ENCODE measurements at regions not wholly inside any gene's neighbourhood (a gene's known extent, or its start where the extent isn't known, plus 50 kb on each side); places are given as distances from the start of the nearest gene placed in this dataset.

DNA sequence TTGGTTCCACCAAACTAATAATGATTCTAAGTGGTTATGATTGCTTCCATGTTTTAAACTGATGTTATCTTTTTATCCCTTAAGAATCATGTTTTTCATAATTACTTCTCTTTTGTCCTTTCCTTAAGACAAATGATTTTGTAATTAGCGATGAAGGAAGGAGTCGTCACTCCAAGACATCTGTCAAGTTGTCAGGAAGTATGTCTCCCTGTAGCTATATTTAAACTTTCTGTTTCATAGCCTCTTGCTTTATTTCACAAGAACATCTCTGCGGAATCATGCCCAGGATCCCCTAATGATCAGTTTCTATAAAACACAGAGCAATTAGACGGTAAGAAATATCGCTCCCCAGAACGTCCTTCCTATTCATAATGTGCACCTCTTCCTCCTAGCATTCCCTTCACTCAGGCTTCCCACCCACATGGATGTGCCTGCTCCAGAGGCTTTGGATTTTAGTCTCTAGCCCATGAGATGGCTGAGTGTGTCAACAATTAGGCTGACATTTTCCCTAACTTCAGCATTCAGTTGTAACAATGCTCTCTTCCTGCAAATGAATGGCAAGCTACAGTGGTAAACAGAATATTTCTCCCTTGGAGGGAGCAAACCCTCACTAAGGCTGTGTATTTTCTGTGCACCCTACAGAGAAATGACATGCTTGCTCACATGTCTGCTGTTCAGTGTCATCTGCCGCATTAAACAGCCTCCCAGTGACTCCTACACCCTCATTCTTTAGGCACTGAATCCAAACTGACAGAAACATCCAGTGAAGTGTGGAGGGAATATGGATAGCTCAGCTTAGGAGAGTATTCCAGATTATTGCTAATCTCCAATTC lies 879.6 kb upstream of the CELF4 start:
- no CpG with 5 or more reads among the region's 7 CpGs for WGBS (ENCODE audit: insufficient coverage, insufficient read length)
- DNase-seq (ENCODE audit: low read depth, low spot score) = no peak
- H3K9me3 ChIP-seq (ENCODE audit: control insufficient read depth, insufficient read depth, low read length) = no peaks in the 10 kb centered on the region

DNA sequence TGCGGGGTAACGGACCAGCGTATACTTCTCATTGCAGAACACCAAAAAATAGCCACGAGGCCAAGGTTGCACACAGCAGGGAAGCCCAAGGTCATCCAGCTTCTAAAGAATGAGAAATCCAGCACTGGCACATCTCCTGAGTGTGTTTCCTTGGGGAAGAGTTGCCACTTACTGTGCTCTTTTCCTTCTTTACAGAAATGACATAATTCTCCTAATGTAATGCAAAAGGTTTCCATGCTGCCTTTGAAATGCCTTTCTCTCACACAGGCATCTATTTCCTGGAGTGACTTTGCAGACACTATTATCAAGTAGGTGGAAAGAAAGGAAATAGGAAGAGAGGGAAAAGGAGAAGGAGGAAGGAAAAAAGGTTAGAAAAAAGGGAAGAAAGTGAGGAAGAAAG lies 862.1 kb upstream of the CELF4 start:
- no CpG with 5 or more reads among the region's 4 CpGs for WGBS (ENCODE audit: insufficient coverage, insufficient read length)
- DNase-seq (ENCODE audit: low read depth, low spot score) = no peak
- Histone ChIP-seq H3K9me3 (ENCODE audit: control insufficient read depth, insufficient read depth, low read length) (no peaks in the 10 kb centered on the region), H3K4me3 (ENCODE audit: low read length) (no peak overlapping the region), H3K36me3 (ENCODE audit: control insufficient read depth, insufficient read depth, low read length) (no peaks in the 10 kb centered on the region), H3K27me3 (ENCODE audit: control insufficient read depth, insufficient read depth, low read length) (no peaks in the 10 kb centered on the region), H3K27ac (ENCODE audit: low read length) (no peak overlapping the region), H3K4me1 (ENCODE audit: control insufficient read depth, insufficient read depth, low read length) (no peaks in the 10 kb centered on the region)

More for the DNA sequence above, 879.6 kb upstream of the CELF4 start:
- Histone ChIP-seq H3K36me3 (ENCODE audit: control insufficient read depth, insufficient read depth, low read length) (no peaks in the 10 kb centered on the region), H3K27ac (ENCODE audit: low read length) (no peak overlapping the region), H3K4me1 (ENCODE audit: control insufficient read depth, insufficient read depth, low read length) (peaks cover 1% of the 10 kb centered on the region; the same call in 1 of the 2 replicates), H3K4me3 (ENCODE audit: low read length) (no peak overlapping the region), H3K27me3 (ENCODE audit: control insufficient read depth, insufficient read depth, low read length) (no peaks in the 10 kb centered on the region)

GRCh38 chr18:38427234-38427633 lies 861.6 kb upstream of the CELF4 start:
- H3K4me1 ChIP-seq (ENCODE audit: control insufficient read depth, insufficient read depth, low read length) = no peaks in the 10 kb centered on the region
- H3K27me3 ChIP-seq (ENCODE audit: control insufficient read depth, insufficient read depth, low read length) = no peaks in the 10 kb centered on the region
- no peaks in the 10 kb centered on the region for H3K9me3 ChIP-seq (ENCODE audit: control insufficient read depth, insufficient read depth, low read length)
- no peak overlapping the region for H3K27ac ChIP-seq (ENCODE audit: low read length)
- no peak for DNase-seq (ENCODE audit: low read depth, low spot score)
- H3K36me3 ChIP-seq (ENCODE audit: control insufficient read depth, insufficient read depth, low read length) = no peaks in the 10 kb centered on the region
- H3K4me3 ChIP-seq (ENCODE audit: low read length) = no peak overlapping the region
- WGBS (ENCODE audit: insufficient coverage, insufficient read length) = no CpG with 5 or more reads among the region's 2 CpGs

- Histone ChIP-seq H3K36me3 (ENCODE audit: control insufficient read depth, insufficient read depth, low read length) (no peaks in the 10 kb centered on the region), H3K27ac (ENCODE audit: low read length) (no peak overlapping the region), H3K27me3 (ENCODE audit: control insufficient read depth, insufficient read depth, low read length) (no peaks in the 10 kb centered on the region), H3K9me3 (ENCODE audit: control insufficient read depth, insufficient read depth, low read length) (no peaks in the 10 kb centered on the region), H3K4me3 (ENCODE audit: low read length) (no peak overlapping the region), H3K4me1 (ENCODE audit: control insufficient read depth, insufficient read depth, low read length) (no peaks in the 10 kb centered on the region)
- DNase-seq (ENCODE audit: low read depth, low spot score) = no peak
- WGBS (ENCODE audit: insufficient coverage, insufficient read length) = no CpG with 5 or more reads among the region's 6 CpGs
These were observed 856.4 kb upstream of the CELF4 start for GRCh38 chr18:38421872-38422615.

- H3K27me3 ChIP-seq (ENCODE audit: control insufficient read depth, insufficient read depth, low read length) = no peaks in the 10 kb centered on the region
- WGBS (ENCODE audit: insufficient coverage, insufficient read length) = no CpG with 5 or more reads among the region's 10 CpGs
- no peak overlapping the region for H3K27ac ChIP-seq (ENCODE audit: low read length)
- no peaks in the 10 kb centered on the region for H3K36me3 ChIP-seq (ENCODE audit: control insufficient read depth, insufficient read depth, low read length)
- DNase-seq (ENCODE audit: low read depth, low spot score) = no peak
- no peaks in the 10 kb centered on the region for H3K4me1 ChIP-seq (ENCODE audit: control insufficient read depth, insufficient read depth, low read length)
- no peaks in the 10 kb centered on the region for H3K9me3 ChIP-seq (ENCODE audit: control insufficient read depth, insufficient read depth, low read length)
- H3K4me3 ChIP-seq (ENCODE audit: low read length) = no peak overlapping the region
These were observed 855.4 kb upstream of the CELF4 start for GRCh38 chr18:38421021-38421420.

DNA sequence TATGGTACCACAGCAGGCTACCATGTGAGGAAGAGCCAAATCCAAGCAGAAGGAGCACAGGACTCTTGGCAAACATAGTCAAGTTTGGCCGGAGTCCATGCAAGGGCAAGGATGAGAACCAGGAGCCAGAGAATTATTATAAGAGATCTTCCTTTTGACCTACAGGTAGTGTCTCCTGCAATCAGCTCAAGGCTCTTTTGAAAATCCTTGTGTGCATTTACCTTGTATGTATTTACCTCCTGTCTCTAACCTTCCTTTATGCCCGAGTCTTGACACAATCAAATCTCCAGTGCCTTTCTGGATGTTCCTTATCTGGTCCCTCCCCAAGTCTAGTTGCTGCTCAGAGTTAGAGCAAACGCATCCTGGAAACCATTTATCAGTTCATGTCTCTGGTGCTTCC lies 855.0 kb upstream of the CELF4 start:
- Histone ChIP-seq H3K4me3 (ENCODE audit: low read length) (no peak overlapping the region), H3K36me3 (ENCODE audit: control insufficient read depth, insufficient read depth, low read length) (no peaks in the 10 kb centered on the region), H3K27me3 (ENCODE audit: control insufficient read depth, insufficient read depth, low read length) (no peaks in the 10 kb centered on the region), H3K27ac (ENCODE audit: low read length) (no peak overlapping the region), H3K4me1 (ENCODE audit: control insufficient read depth, insufficient read depth, low read length) (no peaks in the 10 kb centered on the region), H3K9me3 (ENCODE audit: control insufficient read depth, insufficient read depth, low read length) (no peaks in the 10 kb centered on the region)
- WGBS (ENCODE audit: insufficient coverage, insufficient read length) = no CpG with 5 or more reads among the region's 3 CpGs
- DNase-seq (ENCODE audit: low read depth, low spot score) = no peak

GRCh38 chr18:38415811-38416210 lies 850.2 kb upstream of the CELF4 start:
- no peaks in the 10 kb centered on the region for H3K9me3 ChIP-seq (ENCODE audit: control insufficient read depth, insufficient read depth, low read length)
- no CpG with 5 or more reads among the region's 4 CpGs for WGBS (ENCODE audit: insufficient coverage, insufficient read length)
- no peak overlapping the region for H3K27ac ChIP-seq (ENCODE audit: low read length)
- H3K36me3 ChIP-seq (ENCODE audit: control insufficient read depth, insufficient read depth, low read length) = no peaks in the 10 kb centered on the region
- no peak for DNase-seq (ENCODE audit: low read depth, low spot score)
- H3K4me3 ChIP-seq (ENCODE audit: low read length) = no peak overlapping the region
- H3K27me3 ChIP-seq (ENCODE audit: control insufficient read depth, insufficient read depth, low read length) = no peaks in the 10 kb centered on the region
- no peaks in the 10 kb centered on the region for H3K4me1 ChIP-seq (ENCODE audit: control insufficient read depth, insufficient read depth, low read length)

DNA sequence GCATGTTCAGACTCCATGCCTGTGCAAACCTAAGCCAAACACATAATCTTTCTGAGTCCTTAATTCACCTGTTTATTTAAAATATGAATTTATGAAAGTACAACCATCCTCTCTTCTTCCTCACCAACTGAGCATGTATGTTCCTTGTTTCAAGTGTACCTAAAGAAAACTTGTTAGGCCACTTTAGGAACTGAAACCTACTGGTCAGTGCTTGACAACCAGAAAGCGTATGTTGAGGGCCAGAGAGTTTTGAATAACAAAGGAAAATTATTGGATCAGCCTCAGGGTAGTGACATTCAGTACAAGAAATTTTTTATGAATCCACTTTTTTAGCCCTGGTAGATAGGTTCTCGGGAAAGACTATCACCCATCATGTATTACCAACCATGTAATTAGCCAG lies 847.6 kb upstream of the CELF4 start:
- Histone ChIP-seq H3K9me3 (ENCODE audit: control insufficient read depth, insufficient read depth, low read length) (no peaks in the 10 kb centered on the region), H3K4me3 (ENCODE audit: low read length) (no peak overlapping the region), H3K27me3 (ENCODE audit: control insufficient read depth, insufficient read depth, low read length) (no peaks in the 10 kb centered on the region), H3K27ac (ENCODE audit: low read length) (no peak overlapping the region), H3K36me3 (ENCODE audit: control insufficient read depth, insufficient read depth, low read length) (no peaks in the 10 kb centered on the region), H3K4me1 (ENCODE audit: control insufficient read depth, insufficient read depth, low read length) (no peaks in the 10 kb centered on the region)
- no CpG with 5 or more reads among the region's 2 CpGs for WGBS (ENCODE audit: insufficient coverage, insufficient read length)
- DNase-seq (ENCODE audit: low read depth, low spot score) = no peak

DNA sequence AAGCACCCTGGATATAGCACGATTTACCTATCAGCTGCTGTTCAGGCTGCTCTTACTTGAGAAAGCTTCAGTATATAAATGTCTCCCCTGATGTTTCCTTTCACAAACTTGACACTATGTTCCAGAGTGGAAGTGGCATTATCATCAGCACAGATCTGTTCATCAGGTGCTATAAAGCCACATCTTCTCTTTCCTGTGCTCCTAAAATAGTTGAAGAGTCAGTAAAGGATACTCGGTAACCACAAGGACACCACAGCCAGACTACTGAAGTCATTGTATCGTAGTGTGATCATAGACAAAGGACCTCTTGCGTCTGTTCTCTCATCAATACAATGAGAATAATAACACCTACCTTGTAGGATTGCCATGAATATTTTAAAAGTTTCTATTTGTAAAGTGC lies 841.0 kb upstream of the CELF4 start:
- no peaks in the 10 kb centered on the region for H3K9me3 ChIP-seq (ENCODE audit: control insufficient read depth, insufficient read depth, low read length)
- H3K4me1 ChIP-seq (ENCODE audit: control insufficient read depth, insufficient read depth, low read length) = no peaks in the 10 kb centered on the region
- no peak overlapping the region for H3K27ac ChIP-seq (ENCODE audit: low read length)
- WGBS (ENCODE audit: insufficient coverage, insufficient read length) = no CpG with 5 or more reads among the region's 4 CpGs
- DNase-seq (ENCODE audit: low read depth, low spot score) = no peak
- no peaks in the 10 kb centered on the region for H3K27me3 ChIP-seq (ENCODE audit: control insufficient read depth, insufficient read depth, low read length)
- H3K36me3 ChIP-seq (ENCODE audit: control insufficient read depth, insufficient read depth, low read length) = no peaks in the 10 kb centered on the region
- H3K4me3 ChIP-seq (ENCODE audit: low read length) = no peak overlapping the region

DNA sequence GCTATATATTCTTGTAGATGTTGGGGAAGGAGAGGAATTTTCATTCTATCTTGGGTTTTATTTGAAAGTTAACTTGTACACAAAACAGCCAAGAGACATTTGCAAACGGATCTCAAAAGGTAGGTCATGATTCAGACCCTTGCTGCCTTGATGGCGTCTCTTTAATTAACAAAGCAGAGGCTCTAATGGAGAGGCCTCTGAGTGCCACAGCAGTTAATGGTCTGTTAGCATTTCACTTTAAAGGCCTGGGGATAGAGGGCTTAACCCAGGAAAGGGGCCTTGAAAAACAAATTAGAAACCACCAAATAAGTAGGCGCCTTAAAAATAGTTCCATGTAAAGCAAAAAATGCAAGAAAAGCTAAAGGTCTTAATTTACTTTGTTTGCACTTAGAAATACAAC lies 836.9 kb upstream of the CELF4 start:
- no peak for DNase-seq (ENCODE audit: low read depth, low spot score)
- Histone ChIP-seq H3K4me3 (ENCODE audit: low read length) (no peak overlapping the region), H3K27ac (ENCODE audit: low read length) (no peak overlapping the region), H3K9me3 (ENCODE audit: control insufficient read depth, insufficient read depth, low read length) (no peaks in the 10 kb centered on the region), H3K4me1 (ENCODE audit: control insufficient read depth, insufficient read depth, low read length) (no peaks in the 10 kb centered on the region), H3K36me3 (ENCODE audit: control insufficient read depth, insufficient read depth, low read length) (no peaks in the 10 kb centered on the region), H3K27me3 (ENCODE audit: control insufficient read depth, insufficient read depth, low read length) (no peaks in the 10 kb centered on the region)
- WGBS (ENCODE audit: insufficient coverage, insufficient read length) = no CpG with 5 or more reads among the region's 3 CpGs
